GM20000 (cell line): ENCODE measurements at regions not wholly inside any gene's neighbourhood (a gene's known extent, or its start where the extent isn't known, plus 50 kb on each side); places are given as distances from the start of the nearest gene placed in this dataset.

ENCODE experiments used
- DNase-seq: peaks from one replicate; pipeline ENCODE4 v3.0.0; 2012; ENCODE audit warnings: low spot score
- CTCF ChIP-seq: IDR thresholded peaks from 2 replicates; pipeline ENCODE4 v1.5.1; 2012; ENCODE audit warnings: mild to moderate bottlenecking, control low read depth; ENCODE audit errors: extremely low read depth, missing control alignments

- no peak for TF ChIP-seq CTCF
- DNase-seq = no peak
These were observed 381.4 kb downstream of the SLITRK6 start for GRCh38 chr13:85417807-85418206.

- no peak for DNase-seq
- no peak for TF ChIP-seq CTCF
These were observed 385.6 kb downstream of the SLITRK6 start for GRCh38 chr13:85413664-85414063.

GRCh38 chr13:85412448-85412847, 386.8 kb downstream of the SLITRK6 start:
- TF ChIP-seq CTCF = no peak
- no peak for DNase-seq

GRCh38 chr13:85411591-85411990, 387.6 kb downstream of the SLITRK6 start:
- no peak for TF ChIP-seq CTCF
- DNase-seq = no peak

GRCh38 chr13:85408415-85408814, 390.8 kb downstream of the SLITRK6 start:
- DNase-seq = no peak
- TF ChIP-seq CTCF = no peak

GRCh38 chr13:85406269-85406975, 392.8 kb downstream of the SLITRK6 start:
- DNase-seq = no peak
- no peak for TF ChIP-seq CTCF

GRCh38 chr13:85405316-85405897, 393.8 kb downstream of the SLITRK6 start:
- TF ChIP-seq CTCF = no peak
- DNase-seq = no peak
